CD14-positive monocyte (primary cell): ENCODE measurements at regions not wholly inside any gene's neighbourhood (a gene's known extent, or its start where the extent isn't known, plus 50 kb on each side); places are given as distances from the start of the nearest gene placed in this dataset.

Experiments used
- DNase-seq, 3 donors: peaks; one replicate each; pipeline ENCODE4 v3.0.0-alpha.2; 2011 to 2022
- H2AFZ ChIP-seq: 2 replicates; pipeline ENCODE4 v1.6.0; 2012; ENCODE audit warnings: mild to moderate bottlenecking, low read depth, low read length, inconsistent platforms; ENCODE audit not compliant: insufficient read depth, poor library complexity, severe bottlenecking
- H3K27ac ChIP-seq, 2 donors: 1 replicate in 1 of 2; 2 replicates in 1 of 2; pipeline ENCODE4 v1.5.1; 2012 to 2013; ENCODE audit warnings: low read length in 2 of 2, control low read depth in 1 of 2, inconsistent platforms in 1 of 2, low read depth in 1 of 2, mild to moderate bottlenecking in 1 of 2
- H3K27me3 ChIP-seq, 2 donors: one replicate each; pipeline versions ENCODE4 v1.6.0 to v1.6.1; 2011 to 2013; ENCODE audit warnings: low read length in 2 of 2; ENCODE audit not compliant: control insufficient read depth in 2 of 2, insufficient read depth in 2 of 2
- H3K36me3 ChIP-seq, 2 donors: replicated peaks in 1 of 2; 1 replicate in 1 of 2; 2 replicates in 1 of 2; pipeline versions ENCODE4 v1.5.1 to v1.6.1; 2012 to 2013; ENCODE audit warnings: low read length in 2 of 2, control low read depth in 1 of 2, inconsistent platforms in 1 of 2, mild to moderate bottlenecking in 1 of 2; ENCODE audit not compliant: insufficient read depth in 2 of 2, control insufficient read depth in 1 of 2
- H3K4me1 ChIP-seq, 2 donors: 1 replicate in 1 of 2; 2 replicates in 1 of 2; pipeline versions ENCODE4 v1.5.1 to v1.6.1; 2012 to 2013; ENCODE audit warnings: low read length in 2 of 2, control low read depth in 1 of 2, inconsistent platforms in 1 of 2, mild to moderate bottlenecking in 1 of 2, moderate library complexity in 1 of 2; ENCODE audit not compliant: insufficient read depth in 2 of 2, control insufficient read depth in 1 of 2
- H3K4me2 ChIP-seq: replicated peaks from 2 replicates; pipeline ENCODE3; 2012; ENCODE audit warnings: low read length, moderate library complexity, mild to moderate bottlenecking; ENCODE audit not compliant: poor library complexity, severe bottlenecking; ENCODE audit errors: extremely low read depth
- H3K4me3 ChIP-seq, 3 experiments: fragments of 200-600 bp in 1 of 3; sonication (generic) in 1 of 3; replicated peaks in 1 of 3; 1 replicate in 2 of 3; 2 replicates in 1 of 3; pipeline ENCODE4 v1.5.1; 2011 to 2013; ENCODE audit warnings: low read length in 3 of 3, mild to moderate bottlenecking in 3 of 3, control low read depth in 2 of 3, low read depth in 2 of 3, inconsistent platforms in 1 of 3, moderate library complexity in 1 of 3
- H3K79me2 ChIP-seq: 2 replicates; pipeline ENCODE4 v1.6.0; 2012; ENCODE audit warnings: mild to moderate bottlenecking, control low read depth, inconsistent platforms, low read length, moderate library complexity; ENCODE audit not compliant: insufficient read depth
- H3K9ac ChIP-seq: 2 replicates; pipeline ENCODE4 v1.6.0; 2017; ENCODE audit warnings: low read length, mild to moderate bottlenecking; ENCODE audit not compliant: insufficient read depth, poor library complexity, severe bottlenecking
- H3K9me3 ChIP-seq, 2 donors: replicated peaks in 1 of 2; 1 replicate in 1 of 2; 2 replicates in 1 of 2; pipeline versions ENCODE4 v1.5.1 to v1.6.1; 2012 to 2013; ENCODE audit warnings: low read length in 2 of 2, control low read depth in 1 of 2; ENCODE audit not compliant: control insufficient read depth in 1 of 2, insufficient read depth in 1 of 2
- H4K20me1 ChIP-seq: 2 replicates; pipeline ENCODE4 v1.6.0; 2012; ENCODE audit warnings: mild to moderate bottlenecking, low read length, control low read depth, moderate library complexity; ENCODE audit not compliant: insufficient read depth
- H3K27ac Mint-ChIP-seq, 7 donors: one replicate each; pipeline ENCODE4 v1.8.0; 2020; ENCODE audit warnings: mild to moderate bottlenecking in 7 of 7, mixed read lengths in 7 of 7, moderate library complexity in 6 of 7, inconsistent platforms in 2 of 7
- H3K27me3 Mint-ChIP-seq, 3 donors: one replicate each; pipeline ENCODE4 v1.8.0; 2021 to 2022; ENCODE audit warnings: low read depth in 3 of 3, mild to moderate bottlenecking in 3 of 3, mixed read lengths in 3 of 3, moderate library complexity in 3 of 3, inconsistent platforms in 1 of 3
- H3K36me3 Mint-ChIP-seq, 2 donors: one replicate each; pipeline ENCODE4 v1.8.0; 2020; ENCODE audit warnings: mixed read lengths in 2 of 2, inconsistent platforms in 1 of 2, mild to moderate bottlenecking in 1 of 2
- H3K4me1 Mint-ChIP-seq: one replicate; pipeline ENCODE4 v1.8.0; 2020; ENCODE audit warnings: mild to moderate bottlenecking, mixed read lengths
- H3K4me3 Mint-ChIP-seq, 2 donors: one replicate each; pipeline ENCODE4 v1.8.0; 2020; ENCODE audit warnings: mild to moderate bottlenecking in 2 of 2, mixed read lengths in 2 of 2, moderate library complexity in 1 of 2
- H3K9me3 Mint-ChIP-seq, 7 donors: one replicate each; pipeline ENCODE4 v1.8.0; 2020 to 2022; ENCODE audit warnings: mixed read lengths in 7 of 7, mild to moderate bottlenecking in 6 of 7, moderate library complexity in 6 of 7, inconsistent platforms in 2 of 7
- CTCF ChIP-seq: fragments of 200-600 bp; IDR thresholded peaks from one replicate; pipeline ENCODE4 v1.8.0; 2022; ENCODE audit warnings: antibody characterized with exemption, mild to moderate bottlenecking
- WGBS: methylation state at CpG from one replicate; pipeline ENCODE4 v1.1.5; 2013; ENCODE audit warnings: missing lambda C conversion rate; ENCODE audit not compliant: insufficient coverage; 5-methylcytosine and 5-hydroxymethylcytosine counted together
- intact Hi-C, 2 donors: fragments of 100-400 bp; cut with micrococcal nuclease; formaldehyde crosslinking; loops; one replicate each; pipeline versions ENCODE4 v1.15.0 to v1.15.1; 2023

- Histone ChIP-seq H3K9ac (no peak overlapping the region), H3K4me1 (no peaks in the 10 kb centered on the region), H2AFZ (no peak overlapping the region), H3K4me3 (no peak overlapping the region), H3K27me3 (no peaks in the 10 kb centered on the region), H4K20me1 (no peaks in the 10 kb centered on the region), H3K79me2 (no peaks in the 10 kb centered on the region), H3K36me3 (no peaks in the 10 kb centered on the region), H3K9me3 (peaks cover 4 to 5% of the 10 kb centered on the region in 2 donors), H3K27ac (no peak overlapping the region), H3K4me2 (no peak overlapping the region)
- DNase-seq: no peak
- peaks cover 2 to 25% (median 5%) of the 10 kb centered on the region in 7 donors for H3K9me3 Mint-ChIP-seq
- H3K27ac Mint-ChIP-seq: no peak overlapping the region
- no peak for TF ChIP-seq CTCF
- 82% methylated on average over 4 of the region's 7 CpGs for WGBS
- no peak overlapping the region for H3K4me3 Mint-ChIP-seq
- intact Hi-C loops: no loop called here
- peaks cover 0 to 3% (median 1%) of the 10 kb centered on the region in 3 donors for H3K27me3 Mint-ChIP-seq
- no peaks in the 10 kb centered on the region for H3K4me1 Mint-ChIP-seq
- no peaks in the 10 kb centered on the region for H3K36me3 Mint-ChIP-seq
Observed at GRCh38 chr2:5839550-5839949, 147.4 kb downstream of the SOX11 start.

GRCh38 chr2:5841126-5841525 lies 148.9 kb downstream of the SOX11 start:
- H3K27ac ChIP-seq: no peak overlapping the region
- Mint-ChIP-seq H3K27me3 (peaks cover 0 to 3% (median 1%) of the 10 kb centered on the region in 3 donors), H3K9me3 (peaks cover 2 to 25% (median 5%) of the 10 kb centered on the region in 7 donors), H3K4me3 (no peak overlapping the region), H3K27ac (no peak overlapping the region), H3K4me1 (no peaks in the 10 kb centered on the region), H3K36me3 (no peaks in the 10 kb centered on the region)
- no CpG with 5 or more reads among the region's 2 CpGs for WGBS
- H3K4me1 ChIP-seq: no peaks in the 10 kb centered on the region
- no peaks in the 10 kb centered on the region for H3K36me3 ChIP-seq
- DNase-seq: no peak
- no peak overlapping the region for H3K4me2 ChIP-seq
- no peak for TF ChIP-seq CTCF
- H3K4me3 ChIP-seq: no peak overlapping the region
- H3K79me2 ChIP-seq: no peaks in the 10 kb centered on the region
- H3K9ac ChIP-seq: no peak overlapping the region
- H3K27me3 ChIP-seq: no peaks in the 10 kb centered on the region
- no peak overlapping the region for H2AFZ ChIP-seq
- peaks cover 4 to 5% of the 10 kb centered on the region in 2 donors for H3K9me3 ChIP-seq
- intact Hi-C loops: no loop called here
- no peaks in the 10 kb centered on the region for H4K20me1 ChIP-seq
